ENCODE measurements at regions not wholly inside any gene's neighbourhood (a gene's known extent, or its start where the extent isn't known, plus 50 kb on each side); places are given as distances from the start of the nearest gene placed in this dataset.

GRCh38 chr4:71202705-71203104, 136.1 kb upstream of the SLC4A4 start:
- Histone ChIP-seq H3K9me2 (replicated peaks; ENCODE audit: insufficient read depth, low read length) (no peaks in the 10 kb centered on the region), H3K9me3 (ENCODE audit: low read length) (no peaks in the 10 kb centered on the region), H3K4me2 (ENCODE audit: low read depth, low read length, poor library complexity, severe bottlenecking) (no peak overlapping the region), H3K79me2 (ENCODE audit: low read length) (no peaks in the 10 kb centered on the region), H3K27ac (ENCODE audit: low read length) (no peak overlapping the region), H3K4me3 (ENCODE audit: low read length) (no peak overlapping the region), H3K9ac (ENCODE audit: low read length) (no peak overlapping the region), H4K20me1 (ENCODE audit: insufficient read depth, low read depth, low read length) (no peaks in the 10 kb centered on the region), H3K27me3 (ENCODE audit: low read length) (no peaks in the 10 kb centered on the region), H2AFZ (ENCODE audit: low read length) (no peak overlapping the region), H3K4me1 (ENCODE audit: low read length) (no peaks in the 10 kb centered on the region), H3K36me3 (ENCODE audit: insufficient read depth, low read length) (no peaks in the 10 kb centered on the region)
- DNase-seq, result no peak

GRCh38 chr4:71204056-71204455, 134.8 kb upstream of the SLC4A4 start:
- no peaks in the 10 kb centered on the region for H4K20me1 ChIP-seq (ENCODE audit: insufficient read depth, low read depth, low read length)
- no peaks in the 10 kb centered on the region for H3K4me1 ChIP-seq (ENCODE audit: low read length)
- no peak overlapping the region for H3K4me2 ChIP-seq (ENCODE audit: low read depth, low read length, poor library complexity, severe bottlenecking)
- H3K27ac ChIP-seq (ENCODE audit: low read length), result no peak overlapping the region
- H2AFZ ChIP-seq (ENCODE audit: low read length), result no peak overlapping the region
- no peaks in the 10 kb centered on the region for H3K9me2 ChIP-seq (replicated peaks; ENCODE audit: insufficient read depth, low read length)
- H3K79me2 ChIP-seq (ENCODE audit: low read length), result no peaks in the 10 kb centered on the region
- H3K9me3 ChIP-seq (ENCODE audit: low read length), result no peaks in the 10 kb centered on the region
- no peak for DNase-seq
- H3K36me3 ChIP-seq (ENCODE audit: insufficient read depth, low read length), result no peaks in the 10 kb centered on the region
- H3K27me3 ChIP-seq (ENCODE audit: low read length), result no peaks in the 10 kb centered on the region
- H3K4me3 ChIP-seq (ENCODE audit: low read length), result no peak overlapping the region
- no peak overlapping the region for H3K9ac ChIP-seq (ENCODE audit: low read length)

- Histone ChIP-seq H3K4me1 (ENCODE audit: low read length) (no peaks in the 10 kb centered on the region), H2AFZ (ENCODE audit: low read length) (no peak overlapping the region), H3K4me2 (ENCODE audit: low read depth, low read length, poor library complexity, severe bottlenecking) (no peak overlapping the region), H3K27me3 (ENCODE audit: low read length) (no peaks in the 10 kb centered on the region), H3K4me3 (ENCODE audit: low read length) (no peak overlapping the region), H3K36me3 (ENCODE audit: insufficient read depth, low read length) (no peaks in the 10 kb centered on the region), H4K20me1 (ENCODE audit: insufficient read depth, low read depth, low read length) (no peaks in the 10 kb centered on the region), H3K79me2 (ENCODE audit: low read length) (no peaks in the 10 kb centered on the region), H3K9me3 (ENCODE audit: low read length) (no peaks in the 10 kb centered on the region), H3K27ac (ENCODE audit: low read length) (no peak overlapping the region), H3K9ac (ENCODE audit: low read length) (no peak overlapping the region), H3K9me2 (replicated peaks; ENCODE audit: insufficient read depth, low read length) (no peaks in the 10 kb centered on the region)
- no peak for DNase-seq
Measured at GRCh38 chr4:71206763-71207162, 132.1 kb upstream of the SLC4A4 start.

- Histone ChIP-seq H2AFZ (ENCODE audit: low read length) (no peak overlapping the region), H3K79me2 (ENCODE audit: low read length) (no peaks in the 10 kb centered on the region), H3K27me3 (ENCODE audit: low read length) (no peaks in the 10 kb centered on the region), H3K27ac (ENCODE audit: low read length) (no peak overlapping the region), H3K4me1 (ENCODE audit: low read length) (no peaks in the 10 kb centered on the region), H4K20me1 (ENCODE audit: insufficient read depth, low read depth, low read length) (no peaks in the 10 kb centered on the region), H3K4me3 (ENCODE audit: low read length) (no peak overlapping the region), H3K4me2 (ENCODE audit: low read depth, low read length, poor library complexity, severe bottlenecking) (no peak overlapping the region), H3K9ac (ENCODE audit: low read length) (no peak overlapping the region), H3K9me2 (replicated peaks; ENCODE audit: insufficient read depth, low read length) (no peaks in the 10 kb centered on the region), H3K9me3 (ENCODE audit: low read length) (no peaks in the 10 kb centered on the region), H3K36me3 (ENCODE audit: insufficient read depth, low read length) (no peaks in the 10 kb centered on the region)
- no peak for DNase-seq
Measured at GRCh38 chr4:71209161-71209560, 129.7 kb upstream of the SLC4A4 start.

GRCh38 chr4:71210823-71211222, 128.0 kb upstream of the SLC4A4 start:
- Histone ChIP-seq H3K4me2 (ENCODE audit: low read depth, low read length, poor library complexity, severe bottlenecking) (no peak overlapping the region), H3K9me2 (replicated peaks; ENCODE audit: insufficient read depth, low read length) (no peaks in the 10 kb centered on the region), H3K4me1 (ENCODE audit: low read length) (no peaks in the 10 kb centered on the region), H2AFZ (ENCODE audit: low read length) (no peak overlapping the region), H3K27ac (ENCODE audit: low read length) (no peak overlapping the region), H3K79me2 (ENCODE audit: low read length) (no peaks in the 10 kb centered on the region), H3K9ac (ENCODE audit: low read length) (no peak overlapping the region), H4K20me1 (ENCODE audit: insufficient read depth, low read depth, low read length) (no peaks in the 10 kb centered on the region), H3K27me3 (ENCODE audit: low read length) (no peaks in the 10 kb centered on the region), H3K4me3 (ENCODE audit: low read length) (no peak overlapping the region), H3K36me3 (ENCODE audit: insufficient read depth, low read length) (no peaks in the 10 kb centered on the region), H3K9me3 (ENCODE audit: low read length) (no peaks in the 10 kb centered on the region)
- DNase-seq, result no peak

- no peaks in the 10 kb centered on the region for H3K9me2 ChIP-seq (replicated peaks; ENCODE audit: insufficient read depth, low read length)
- H2AFZ ChIP-seq (ENCODE audit: low read length), result no peak overlapping the region
- H3K9ac ChIP-seq (ENCODE audit: low read length), result no peak overlapping the region
- H3K9me3 ChIP-seq (ENCODE audit: low read length), result no peaks in the 10 kb centered on the region
- H3K27me3 ChIP-seq (ENCODE audit: low read length), result no peaks in the 10 kb centered on the region
- no peak for DNase-seq
- H3K79me2 ChIP-seq (ENCODE audit: low read length), result no peaks in the 10 kb centered on the region
- no peaks in the 10 kb centered on the region for H3K4me1 ChIP-seq (ENCODE audit: low read length)
- no peaks in the 10 kb centered on the region for H4K20me1 ChIP-seq (ENCODE audit: insufficient read depth, low read depth, low read length)
- H3K4me3 ChIP-seq (ENCODE audit: low read length), result no peak overlapping the region
- no peak overlapping the region for H3K27ac ChIP-seq (ENCODE audit: low read length)
- H3K36me3 ChIP-seq (ENCODE audit: insufficient read depth, low read length), result no peaks in the 10 kb centered on the region
- no peak overlapping the region for H3K4me2 ChIP-seq (ENCODE audit: low read depth, low read length, poor library complexity, severe bottlenecking)
Measured at GRCh38 chr4:71211748-71212147, 127.1 kb upstream of the SLC4A4 start.

- no peaks in the 10 kb centered on the region for H3K4me1 ChIP-seq (ENCODE audit: low read length)
- no peak overlapping the region for H3K4me2 ChIP-seq (ENCODE audit: low read depth, low read length, poor library complexity, severe bottlenecking)
- no peak overlapping the region for H2AFZ ChIP-seq (ENCODE audit: low read length)
- H3K79me2 ChIP-seq (ENCODE audit: low read length), result no peaks in the 10 kb centered on the region
- H3K36me3 ChIP-seq (ENCODE audit: insufficient read depth, low read length), result no peaks in the 10 kb centered on the region
- H3K27ac ChIP-seq (ENCODE audit: low read length), result no peak overlapping the region
- no peaks in the 10 kb centered on the region for H3K9me3 ChIP-seq (ENCODE audit: low read length)
- H3K27me3 ChIP-seq (ENCODE audit: low read length), result no peaks in the 10 kb centered on the region
- H3K9ac ChIP-seq (ENCODE audit: low read length), result no peak overlapping the region
- no peak overlapping the region for H3K4me3 ChIP-seq (ENCODE audit: low read length)
- H3K9me2 ChIP-seq (replicated peaks; ENCODE audit: insufficient read depth, low read length), result no peaks in the 10 kb centered on the region
- no peak for DNase-seq
- H4K20me1 ChIP-seq (ENCODE audit: insufficient read depth, low read depth, low read length), result no peaks in the 10 kb centered on the region
Measured at GRCh38 chr4:71212216-71212615, 126.6 kb upstream of the SLC4A4 start.

GRCh38 chr4:71214578-71214977, 124.2 kb upstream of the SLC4A4 start:
- Histone ChIP-seq H3K27ac (ENCODE audit: low read length) (no peak overlapping the region), H3K36me3 (ENCODE audit: insufficient read depth, low read length) (no peaks in the 10 kb centered on the region)
- DNase-seq, result no peak

GRCh38 chr4:71216316-71216959, 122.4 kb upstream of the SLC4A4 start:
- H3K9ac ChIP-seq (ENCODE audit: low read length), result no peak overlapping the region
- H3K79me2 ChIP-seq (ENCODE audit: low read length), result no peaks in the 10 kb centered on the region
- H2AFZ ChIP-seq (ENCODE audit: low read length), result no peak overlapping the region
- DNase-seq, result no peak
- H3K27me3 ChIP-seq (ENCODE audit: low read length), result no peaks in the 10 kb centered on the region
- no peaks in the 10 kb centered on the region for H3K4me1 ChIP-seq (ENCODE audit: low read length)
- H3K9me2 ChIP-seq (replicated peaks; ENCODE audit: insufficient read depth, low read length), result no peaks in the 10 kb centered on the region
- H3K27ac ChIP-seq (ENCODE audit: low read length), result no peak overlapping the region
- no peak overlapping the region for H3K4me2 ChIP-seq (ENCODE audit: low read depth, low read length, poor library complexity, severe bottlenecking)
- H3K4me3 ChIP-seq (ENCODE audit: low read length), result no peak overlapping the region
- no peaks in the 10 kb centered on the region for H4K20me1 ChIP-seq (ENCODE audit: insufficient read depth, low read depth, low read length)
- H3K9me3 ChIP-seq (ENCODE audit: low read length), result no peaks in the 10 kb centered on the region
- H3K36me3 ChIP-seq (ENCODE audit: insufficient read depth, low read length), result no peaks in the 10 kb centered on the region

More at GRCh38 chr4:71214578-71214977, 124.2 kb upstream of the SLC4A4 start:
- Histone ChIP-seq H3K27me3 (ENCODE audit: low read length) (no peaks in the 10 kb centered on the region), H2AFZ (ENCODE audit: low read length) (no peak overlapping the region), H3K4me3 (ENCODE audit: low read length) (no peak overlapping the region), H4K20me1 (ENCODE audit: insufficient read depth, low read depth, low read length) (no peaks in the 10 kb centered on the region), H3K9ac (ENCODE audit: low read length) (no peak overlapping the region), H3K4me2 (ENCODE audit: low read depth, low read length, poor library complexity, severe bottlenecking) (no peak overlapping the region), H3K9me2 (replicated peaks; ENCODE audit: insufficient read depth, low read length) (no peaks in the 10 kb centered on the region), H3K4me1 (ENCODE audit: low read length) (no peaks in the 10 kb centered on the region), H3K79me2 (ENCODE audit: low read length) (no peaks in the 10 kb centered on the region), H3K9me3 (ENCODE audit: low read length) (no peaks in the 10 kb centered on the region)
